ENCODE measurements at regions not wholly inside any gene's neighbourhood (a gene's known extent, or its start where the extent isn't known, plus 50 kb on each side); places are given as distances from the start of the nearest gene placed in this dataset.

- peak; percentile 24 for TF ChIP-seq CTCF (conservative IDR thresholded peaks at IDR 0.05; ENCODE audit: control insufficient read depth, insufficient read depth, low read depth, low read length)
- DNase-seq (ENCODE audit: low read depth): peak; percentile 4
- no peak overlapping the region for H3K4me3 ChIP-seq (ENCODE audit: control insufficient read depth, low read depth, low read length)
Observed at GRCh38 chr4:4761128-4761982, 98.1 kb upstream of the MSX1 start.

DNA sequence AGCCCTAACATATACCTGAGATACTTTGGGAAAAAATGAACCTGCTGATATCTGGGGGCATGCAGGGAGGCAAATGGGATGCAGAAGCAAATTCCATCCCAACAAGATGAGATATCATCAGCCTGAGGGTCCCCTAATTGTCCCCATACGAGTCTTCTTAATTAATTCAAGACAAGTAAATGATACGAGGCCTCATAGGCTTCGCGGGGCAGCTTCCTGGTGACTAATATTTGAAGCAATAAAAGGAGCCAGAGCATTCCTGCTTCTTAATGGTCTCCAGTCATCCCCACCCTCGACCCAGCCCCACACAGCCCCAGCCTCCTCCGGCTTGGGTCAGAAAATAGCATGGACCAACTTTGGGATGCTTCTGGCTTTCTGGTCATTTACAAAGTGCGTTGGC lies 99.6 kb upstream of the MSX1 start:
- no peak for DNase-seq (ENCODE audit: low read depth)
- no peak overlapping the region for H3K4me3 ChIP-seq (ENCODE audit: control insufficient read depth, low read depth, low read length)
- TF ChIP-seq CTCF (conservative IDR thresholded peaks at IDR 0.05; ENCODE audit: control insufficient read depth, insufficient read depth, low read depth, low read length): no peak

DNA sequence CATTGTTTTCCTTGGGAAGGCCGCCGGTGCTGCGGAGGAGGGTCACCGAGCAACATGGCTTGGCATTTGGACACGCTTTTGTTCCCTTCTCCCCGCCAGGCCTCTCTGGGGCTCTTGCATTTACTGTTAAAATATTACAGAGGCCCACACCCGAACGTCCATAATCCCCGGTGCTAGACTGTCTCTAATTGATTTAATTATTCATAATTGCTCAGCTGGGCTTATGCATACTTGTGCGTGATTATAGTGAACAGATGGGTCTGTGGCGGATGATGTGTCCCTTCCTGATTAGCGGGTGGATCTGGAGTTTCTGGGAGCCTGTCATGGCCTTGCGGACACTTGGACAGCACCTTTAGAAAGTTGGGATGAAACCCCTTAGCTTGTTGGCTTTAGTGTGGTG lies 100.2 kb upstream of the MSX1 start:
- no peak for DNase-seq (ENCODE audit: low read depth)
- H3K4me3 ChIP-seq (ENCODE audit: control insufficient read depth, low read depth, low read length): no peak overlapping the region
- TF ChIP-seq CTCF (conservative IDR thresholded peaks at IDR 0.05; ENCODE audit: control insufficient read depth, insufficient read depth, low read depth, low read length): no peak

- DNase-seq (ENCODE audit: low read depth): no peak
- no peak overlapping the region for H3K4me3 ChIP-seq (ENCODE audit: control insufficient read depth, low read depth, low read length)
- no peak for TF ChIP-seq CTCF (conservative IDR thresholded peaks at IDR 0.05; ENCODE audit: control insufficient read depth, insufficient read depth, low read depth, low read length)
Observed at GRCh38 chr4:4758681-4759080, 100.8 kb upstream of the MSX1 start.

DNA sequence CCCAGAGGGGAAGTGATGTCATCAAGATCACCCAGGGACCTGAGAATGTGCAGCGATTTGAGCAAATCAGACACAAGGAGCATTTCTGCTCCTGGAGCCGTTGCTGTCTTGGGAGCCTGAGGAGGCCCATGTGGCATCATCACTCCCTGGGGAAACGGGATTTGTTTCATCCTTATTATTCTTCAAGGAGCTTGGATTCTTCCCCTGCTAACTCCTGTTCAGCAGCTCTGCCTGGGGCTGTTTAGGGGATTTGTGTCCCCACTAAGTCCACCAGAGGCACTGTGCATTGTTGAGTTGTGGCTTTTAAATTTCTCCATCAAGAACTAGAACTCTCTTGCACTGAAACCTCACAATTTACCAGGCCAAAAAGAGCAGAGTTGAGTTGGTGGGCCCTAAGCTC lies 104.2 kb upstream of the MSX1 start:
- DNase-seq (ENCODE audit: low read depth): no peak
- no peak overlapping the region for H3K4me3 ChIP-seq (ENCODE audit: control insufficient read depth, low read depth, low read length)
- TF ChIP-seq CTCF (conservative IDR thresholded peaks at IDR 0.05; ENCODE audit: control insufficient read depth, insufficient read depth, low read depth, low read length): no peak

DNA sequence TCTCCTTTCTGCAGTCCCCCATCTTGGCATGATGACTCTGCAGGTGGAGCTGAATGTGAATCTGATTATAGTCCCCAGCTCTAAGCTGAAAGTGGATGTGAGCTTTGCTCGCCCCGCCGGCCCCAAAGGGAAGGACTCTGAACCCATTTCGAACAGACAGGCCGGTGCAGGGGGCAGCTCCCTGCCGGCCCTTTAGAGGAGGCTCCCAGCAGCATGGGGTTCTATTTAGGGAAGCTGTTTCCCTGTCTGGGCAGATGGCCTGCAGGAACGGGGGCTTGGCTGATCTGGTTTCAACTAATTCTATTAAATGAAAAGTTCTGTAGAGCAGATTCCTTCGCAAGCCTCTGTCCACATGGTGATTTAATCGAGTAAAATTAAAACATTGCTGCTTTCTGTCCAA lies 104.8 kb upstream of the MSX1 start:
- DNase-seq (ENCODE audit: low read depth): no peak
- H3K4me3 ChIP-seq (ENCODE audit: control insufficient read depth, low read depth, low read length): no peak overlapping the region
- TF ChIP-seq CTCF (conservative IDR thresholded peaks at IDR 0.05; ENCODE audit: control insufficient read depth, insufficient read depth, low read depth, low read length): no peak

All from fibroblast of mammary gland (primary cell).